ENCODE measurements at regions not wholly inside any gene's neighbourhood (a gene's known extent, or its start where the extent isn't known, plus 50 kb on each side); places are given as distances from the start of the nearest gene placed in this dataset.

DNA sequence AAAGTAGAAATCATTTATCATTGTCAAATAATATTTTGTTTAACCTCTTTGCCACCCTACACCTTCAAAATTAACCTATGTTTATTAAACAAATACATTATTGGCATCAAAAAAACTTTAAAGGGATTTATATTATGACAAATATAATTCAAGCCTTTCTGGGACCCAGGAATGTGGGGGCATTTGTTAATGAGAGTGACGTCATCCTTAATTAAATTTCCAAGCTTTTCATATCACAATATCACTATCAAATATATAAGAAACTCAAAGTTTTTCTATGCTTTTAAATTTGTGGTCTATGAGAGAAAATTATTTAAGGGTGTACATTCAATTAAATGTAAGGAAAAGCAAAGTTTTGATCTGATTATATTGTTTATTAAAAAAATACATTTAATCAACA lies 307.4 kb upstream of the POU3F3 start:
- Histone ChIP-seq H3K9me3 (ENCODE audit: insufficient read depth in 2 of 2, low read depth in 1 of 2, low read length in 1 of 2) (no peaks in the 10 kb centered on the region), H3K36me3 (ENCODE audit: control insufficient read depth in 2 of 4, insufficient read depth in 4 of 4, low read length in 3 of 4) (no peaks in the 10 kb centered on the region), H3K23ac (ENCODE audit: insufficient read length) (no peak overlapping the region), H2BK20ac (ENCODE audit: low read length) (no peak overlapping the region), H3K9ac (replicated peaks in 1 of 4; ENCODE audit: extremely low read depth in 1 of 4, low read depth in 3 of 4, low read length in 3 of 4) (no peak overlapping the region), H2BK120ac (replicated peaks; ENCODE audit: low read depth, low read length) (no peak overlapping the region), H2AK5ac (ENCODE audit: low read depth, low read length) (no peak overlapping the region), H3K14ac (ENCODE audit: insufficient read length) (no peak overlapping the region), H3K27ac (ENCODE audit: low read depth, low read length) (no peak overlapping the region), H3K27me3 (replicated peaks in 1 of 4; ENCODE audit: control insufficient read depth in 3 of 4, extremely low read depth in 1 of 4, insufficient read depth in 3 of 4, low read length in 3 of 4) (no peaks in the 10 kb centered on the region), H2BK15ac (ENCODE audit: low read length) (no peak overlapping the region), H3K79me1 (ENCODE audit: low read depth, low read length) (no peaks in the 10 kb centered on the region), H2BK5ac (ENCODE audit: low read depth, low read length) (no peak overlapping the region), H4K8ac (ENCODE audit: extremely low read depth, insufficient read depth, low read length) (no peak overlapping the region), H4K5ac (ENCODE audit: insufficient read length, low read depth, low read length) (no peak overlapping the region), H4K91ac (replicated peaks; ENCODE audit: insufficient read length, low read length) (no peak overlapping the region), H3K79me2 (ENCODE audit: control insufficient read depth in 1 of 2, insufficient read depth in 2 of 2, low read length in 2 of 2) (no peaks in the 10 kb centered on the region), H3K56ac (replicated peaks; ENCODE audit: insufficient read length, low read depth, low read length) (no peak overlapping the region), H2AFZ (ENCODE audit: low read length) (no peak overlapping the region), H3K4ac (replicated peaks; ENCODE audit: insufficient read length, low read depth, low read length) (no peak overlapping the region), H3K23me2 (ENCODE audit: low read depth, low read length) (no peaks in the 10 kb centered on the region), H3K4me2 (ENCODE audit: insufficient read depth in 1 of 2, low read depth in 2 of 2, low read length in 2 of 2) (no peak overlapping the region), H3K4me3 (ENCODE audit: extremely low read depth in 1 of 4, insufficient read depth in 2 of 4, low read depth in 3 of 4, low read length in 4 of 4) (no peak overlapping the region), H2BK12ac (ENCODE audit: low read depth, low read length) (no peak overlapping the region), H4K20me1 (replicated peaks in 1 of 2; ENCODE audit: control insufficient read depth in 1 of 2, insufficient read depth in 2 of 2, low read length in 2 of 2) (no peaks in the 10 kb centered on the region), H3K4me1 (replicated peaks in 1 of 4; ENCODE audit: control insufficient read depth in 3 of 4, insufficient read depth in 4 of 4, low read length in 3 of 4) (no peaks in the 10 kb centered on the region), H3K18ac (ENCODE audit: extremely low read depth, low read length) (no peak overlapping the region)
- DNase-seq (ENCODE audit: low read depth in 1 of 2, low spot score in 2 of 2) (no peak), FAIRE-seq (no peak)
- ChIA-PET POLR2A (ENCODE audit: partially characterized antibody) (no interaction called here), CTCF (ENCODE audit: partially characterized antibody) (no interaction called here)
- WGBS, 2 experiments (ENCODE audit: extremely low coverage in 1 of 2, insufficient coverage in 1 of 2, insufficient read length in 1 of 2, insufficient replicate concordance in 2 of 2, low coverage in 1 of 2, low lambda C conversion rate in 2 of 2, missing lambda C conversion rate in 1 of 2): 88% methylated on average over 1 of the region's 1 CpG; no CpG with 5 or more reads in 1 of the 2 experiments
- no peak for TF ChIP-seq RBBP5 (IDR thresholded peaks at IDR 0.05; ENCODE audit: borderline replicate concordance, low read depth, low read length)
- no peak for TF ChIP-seq EGR1 (IDR thresholded peaks at IDR 0.05; ENCODE audit: borderline replicate concordance, low read depth, low read length)
- TF ChIP-seq GABPA (IDR thresholded peaks at IDR 0.05; ENCODE audit: borderline replicate concordance, insufficient read depth, low read length): no peak
- TF ChIP-seq RNF2 (IDR thresholded peaks at IDR 0.05; ENCODE audit: borderline replicate concordance, low read depth, low read length, missing control alignments, poor library complexity, severe bottlenecking): no peak
- TF ChIP-seq JUN (IDR thresholded peaks at IDR 0.05; ENCODE audit: low read depth, low read length): no peak
- no peak for TF ChIP-seq TAF1 (IDR thresholded peaks at IDR 0.05; ENCODE audit: low read depth, low read length)
- TF ChIP-seq CEBPB (IDR thresholded peaks at IDR 0.05; ENCODE audit: low read depth, low read length): no peak
- no peak for TF ChIP-seq POU5F1 (IDR thresholded peaks at IDR 0.05; ENCODE audit: low read depth, low read length)
- TF ChIP-seq BRCA1 (IDR thresholded peaks at IDR 0.05; ENCODE audit: low read depth, low read length): no peak
- TF ChIP-seq, protein P1, sequence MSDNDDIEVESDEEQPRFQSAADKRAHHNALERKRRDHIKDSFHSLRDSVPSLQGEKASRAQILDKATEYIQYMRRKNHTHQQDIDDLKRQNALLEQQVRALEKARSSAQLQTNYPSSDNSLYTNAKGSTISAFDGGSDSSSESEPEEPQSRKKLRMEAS (IDR thresholded peaks at IDR 0.05): no peak
- TF ChIP-seq POLR2AphosphoS5 (IDR thresholded peaks at IDR 0.05; ENCODE audit: low read depth, low read length): no peak
- TF ChIP-seq CBX5 (IDR thresholded peaks at IDR 0.05; ENCODE audit: low read depth, low read length): no peak
- TF ChIP-seq CTBP2 (IDR thresholded peaks at IDR 0.05; ENCODE audit: borderline replicate concordance, insufficient read depth, insufficient read length, low read length): no peak
- TF ChIP-seq SP2 (IDR thresholded peaks at IDR 0.05; ENCODE audit: low read length): no peak

Measured in H1 (cell line).